ENCODE measurements at regions not wholly inside any gene's neighbourhood (a gene's known extent, or its start where the extent isn't known, plus 50 kb on each side); places are given as distances from the start of the nearest gene placed in this dataset.

- Histone ChIP-seq H3K27me3 (ENCODE audit: control insufficient read depth, insufficient read depth, low read length) (no peaks in the 10 kb centered on the region), H3K36me3 (ENCODE audit: control insufficient read depth, insufficient read depth, low read length) (no peaks in the 10 kb centered on the region), H3K9me3 (ENCODE audit: control insufficient read depth, low read depth, low read length) (no peaks in the 10 kb centered on the region), H3K4me1 (ENCODE audit: control insufficient read depth, insufficient read depth, low read length) (no peaks in the 10 kb centered on the region), H3K4me3 (ENCODE audit: low read length) (no peak overlapping the region), H3K27ac (ENCODE audit: low read length) (no peak overlapping the region)
- DNase-seq: no peak
- WGBS (ENCODE audit: insufficient coverage, low lambda C conversion rate): no CpG with 5 or more reads among the region's 2 CpGs
These were observed 931.1 kb downstream of the C6orf118 start for GRCh38 chr6:164378330-164378729.

- no peaks in the 10 kb centered on the region for H3K4me1 ChIP-seq (ENCODE audit: control insufficient read depth, insufficient read depth, low read length)
- H3K27ac ChIP-seq (ENCODE audit: low read length): no peak overlapping the region
- H3K27me3 ChIP-seq (ENCODE audit: control insufficient read depth, insufficient read depth, low read length): no peaks in the 10 kb centered on the region
- H3K9me3 ChIP-seq (ENCODE audit: control insufficient read depth, low read depth, low read length): no peaks in the 10 kb centered on the region
- DNase-seq: no peak
- 100% methylated on average over 3 of the region's 6 CpGs for WGBS (ENCODE audit: insufficient coverage, low lambda C conversion rate)
- no peaks in the 10 kb centered on the region for H3K36me3 ChIP-seq (ENCODE audit: control insufficient read depth, insufficient read depth, low read length)
- H3K4me3 ChIP-seq (ENCODE audit: low read length): no peak overlapping the region
These were observed 932.0 kb downstream of the C6orf118 start for GRCh38 chr6:164377348-164377918.

DNA sequence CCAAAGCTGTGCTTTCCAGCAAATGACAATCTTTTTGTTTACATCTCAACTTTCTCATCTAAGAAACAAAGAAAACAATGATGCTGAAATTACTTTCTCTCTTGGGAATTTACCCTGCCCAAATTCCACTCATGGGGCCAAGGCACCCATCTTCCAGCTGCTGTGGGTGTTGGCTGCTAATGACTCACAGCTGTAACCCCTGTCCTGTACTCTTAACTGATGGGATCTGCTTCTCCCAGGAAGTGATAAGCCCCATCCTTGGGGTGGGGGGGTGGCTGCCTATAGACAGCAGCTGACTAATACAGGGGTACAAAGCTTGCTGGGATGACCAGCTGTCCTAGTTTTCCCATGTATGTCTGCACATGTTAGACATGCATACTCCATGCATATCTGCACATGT lies 938.6 kb downstream of the C6orf118 start:
- H3K36me3 ChIP-seq (ENCODE audit: control insufficient read depth, insufficient read depth, low read length): no peaks in the 10 kb centered on the region
- no peak overlapping the region for H3K4me3 ChIP-seq (ENCODE audit: low read length)
- H3K27me3 ChIP-seq (ENCODE audit: control insufficient read depth, insufficient read depth, low read length): no peaks in the 10 kb centered on the region
- no peaks in the 10 kb centered on the region for H3K4me1 ChIP-seq (ENCODE audit: control insufficient read depth, insufficient read depth, low read length)
- DNase-seq: no peak
- no peaks in the 10 kb centered on the region for H3K9me3 ChIP-seq (ENCODE audit: control insufficient read depth, low read depth, low read length)
- H3K27ac ChIP-seq (ENCODE audit: low read length): no peak overlapping the region

DNA sequence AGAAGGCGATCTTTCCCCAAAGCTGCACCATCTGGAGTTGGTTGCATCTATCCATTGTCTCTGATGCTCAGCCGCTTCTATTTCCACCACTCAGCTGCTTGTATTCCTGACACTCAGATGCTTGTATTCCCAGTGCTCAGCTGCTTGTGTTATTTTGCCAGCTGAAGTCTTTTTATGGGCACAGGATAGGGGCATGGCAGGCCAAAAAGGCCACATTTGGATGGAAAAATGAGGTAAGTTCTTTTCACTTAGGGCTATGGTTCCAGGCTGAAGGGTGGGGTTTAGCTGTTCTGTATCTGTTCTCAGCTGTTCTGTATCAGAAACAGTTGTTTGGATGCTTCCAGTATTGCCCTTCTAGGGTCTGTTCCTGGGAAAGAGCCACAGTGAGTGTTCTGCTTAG lies 944.9 kb downstream of the QKI start:
- no peaks in the 10 kb centered on the region for H3K4me1 ChIP-seq (ENCODE audit: control insufficient read depth, insufficient read depth, low read length)
- no peaks in the 10 kb centered on the region for H3K36me3 ChIP-seq (ENCODE audit: control insufficient read depth, insufficient read depth, low read length)
- WGBS (ENCODE audit: insufficient coverage, low lambda C conversion rate): no CpG with 5 or more reads among the region's 2 CpGs
- H3K4me3 ChIP-seq (ENCODE audit: low read length): no peak overlapping the region
- no peak for DNase-seq
- peaks cover 6% of the 10 kb centered on the region for H3K9me3 ChIP-seq (ENCODE audit: control insufficient read depth, low read depth, low read length)
- H3K27me3 ChIP-seq (ENCODE audit: control insufficient read depth, insufficient read depth, low read length): no peaks in the 10 kb centered on the region
- no peak overlapping the region for H3K27ac ChIP-seq (ENCODE audit: low read length)

- no peak for DNase-seq
- H3K4me1 ChIP-seq (ENCODE audit: control insufficient read depth, insufficient read depth, low read length): no peaks in the 10 kb centered on the region
- no peaks in the 10 kb centered on the region for H3K27me3 ChIP-seq (ENCODE audit: control insufficient read depth, insufficient read depth, low read length)
- H3K36me3 ChIP-seq (ENCODE audit: control insufficient read depth, insufficient read depth, low read length): no peaks in the 10 kb centered on the region
- WGBS (ENCODE audit: insufficient coverage, low lambda C conversion rate): no CpG with 5 or more reads among the region's 2 CpGs
- no peak overlapping the region for H3K27ac ChIP-seq (ENCODE audit: low read length)
- H3K9me3 ChIP-seq (ENCODE audit: control insufficient read depth, low read depth, low read length): peaks cover 6% of the 10 kb centered on the region
- H3K4me3 ChIP-seq (ENCODE audit: low read length): no peak overlapping the region
These were observed 944.5 kb downstream of the QKI start for GRCh38 chr6:164359036-164359435.

DNA sequence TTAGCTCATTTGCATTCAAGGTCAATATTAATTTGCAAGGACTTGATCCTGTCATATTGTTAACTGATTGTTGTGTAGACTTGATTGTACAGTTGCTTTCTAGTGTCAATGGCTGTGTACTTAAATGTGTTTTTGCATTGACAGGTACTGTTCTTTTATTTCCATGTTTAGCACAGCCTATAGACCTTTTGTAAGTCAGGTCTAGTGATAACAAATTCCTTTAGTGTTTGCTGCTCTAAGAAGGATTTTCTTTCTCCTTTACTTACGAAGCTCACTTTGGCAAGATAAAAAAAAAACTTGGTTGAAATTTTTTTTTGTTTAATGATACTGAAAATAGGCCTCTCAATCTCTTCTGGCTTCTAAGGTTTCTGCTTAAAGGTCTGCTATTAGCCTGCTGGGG lies 942.3 kb downstream of the QKI start:
- WGBS (ENCODE audit: insufficient coverage, low lambda C conversion rate): no CpG with 5 or more reads among the region's 1 CpG
- no peak overlapping the region for H3K27ac ChIP-seq (ENCODE audit: low read length)
- no peaks in the 10 kb centered on the region for H3K27me3 ChIP-seq (ENCODE audit: control insufficient read depth, insufficient read depth, low read length)
- no peak overlapping the region for H3K4me3 ChIP-seq (ENCODE audit: low read length)
- H3K36me3 ChIP-seq (ENCODE audit: control insufficient read depth, insufficient read depth, low read length): no peaks in the 10 kb centered on the region
- peaks cover 6% of the 10 kb centered on the region for H3K9me3 ChIP-seq (ENCODE audit: control insufficient read depth, low read depth, low read length)
- no peak for DNase-seq
- H3K4me1 ChIP-seq (ENCODE audit: control insufficient read depth, insufficient read depth, low read length): no peaks in the 10 kb centered on the region

GRCh38 chr6:164347455-164347854 lies 932.9 kb downstream of the QKI start:
- no peaks in the 10 kb centered on the region for H3K27me3 ChIP-seq (ENCODE audit: control insufficient read depth, insufficient read depth, low read length)
- H3K36me3 ChIP-seq (ENCODE audit: control insufficient read depth, insufficient read depth, low read length): no peaks in the 10 kb centered on the region
- H3K27ac ChIP-seq (ENCODE audit: low read length): no peak overlapping the region
- H3K9me3 ChIP-seq (ENCODE audit: control insufficient read depth, low read depth, low read length): no peaks in the 10 kb centered on the region
- DNase-seq: no peak
- H3K4me3 ChIP-seq (ENCODE audit: low read length): no peak overlapping the region
- no CpG with 5 or more reads among the region's 2 CpGs for WGBS (ENCODE audit: insufficient coverage, low lambda C conversion rate)
- no peaks in the 10 kb centered on the region for H3K4me1 ChIP-seq (ENCODE audit: control insufficient read depth, insufficient read depth, low read length)

- no peaks in the 10 kb centered on the region for H3K36me3 ChIP-seq (ENCODE audit: control insufficient read depth, insufficient read depth, low read length)
- no peaks in the 10 kb centered on the region for H3K4me1 ChIP-seq (ENCODE audit: control insufficient read depth, insufficient read depth, low read length)
- H3K27ac ChIP-seq (ENCODE audit: low read length): no peak overlapping the region
- H3K27me3 ChIP-seq (ENCODE audit: control insufficient read depth, insufficient read depth, low read length): no peaks in the 10 kb centered on the region
- no peak overlapping the region for H3K4me3 ChIP-seq (ENCODE audit: low read length)
- DNase-seq: no peak
- no peaks in the 10 kb centered on the region for H3K9me3 ChIP-seq (ENCODE audit: control insufficient read depth, low read depth, low read length)
These were observed 932.1 kb downstream of the QKI start for GRCh38 chr6:164346631-164347030.

DNA sequence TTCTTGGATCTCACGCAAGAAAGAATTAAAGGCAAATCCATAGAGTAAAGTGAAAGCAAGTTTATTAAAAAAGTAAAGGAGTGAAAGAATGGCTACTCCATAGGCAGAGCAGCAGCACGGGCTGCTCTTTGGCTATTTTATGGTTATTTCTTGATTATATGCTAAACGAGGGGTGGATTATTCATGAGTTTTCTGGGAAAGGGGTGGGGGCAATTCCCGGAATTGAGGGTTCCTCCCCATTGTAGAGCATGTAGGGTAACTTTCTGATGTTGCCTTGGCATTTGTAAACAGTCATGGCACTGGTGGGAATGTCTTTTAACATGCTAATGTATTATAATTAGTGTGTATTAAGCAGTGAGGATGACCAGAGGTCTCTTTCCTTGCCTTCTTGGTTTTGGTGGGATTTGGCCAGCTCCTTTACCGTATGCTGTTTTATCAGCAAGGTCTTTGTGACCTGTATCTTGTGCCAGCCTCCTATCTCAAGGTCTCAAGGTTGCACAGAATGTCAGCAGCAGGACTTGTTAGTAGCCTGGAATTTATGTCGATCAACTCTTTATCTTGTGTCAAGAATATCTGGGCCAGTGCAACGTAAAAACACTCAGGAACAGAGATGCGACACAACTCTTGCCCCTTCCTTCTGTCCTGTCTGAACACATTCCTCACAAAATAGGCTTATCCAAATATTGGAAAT lies 931.4 kb downstream of the QKI start:
- DNase-seq: no peak
- 100% methylated on average over 1 of the region's 8 CpGs for WGBS (ENCODE audit: insufficient coverage, low lambda C conversion rate)
- Histone ChIP-seq H3K27ac (ENCODE audit: low read length) (no peak overlapping the region), H3K4me3 (ENCODE audit: low read length) (no peak overlapping the region), H3K36me3 (ENCODE audit: control insufficient read depth, insufficient read depth, low read length) (no peaks in the 10 kb centered on the region), H3K9me3 (ENCODE audit: control insufficient read depth, low read depth, low read length) (no peaks in the 10 kb centered on the region), H3K27me3 (ENCODE audit: control insufficient read depth, insufficient read depth, low read length) (no peaks in the 10 kb centered on the region), H3K4me1 (ENCODE audit: control insufficient read depth, insufficient read depth, low read length) (no peaks in the 10 kb centered on the region)

DNA sequence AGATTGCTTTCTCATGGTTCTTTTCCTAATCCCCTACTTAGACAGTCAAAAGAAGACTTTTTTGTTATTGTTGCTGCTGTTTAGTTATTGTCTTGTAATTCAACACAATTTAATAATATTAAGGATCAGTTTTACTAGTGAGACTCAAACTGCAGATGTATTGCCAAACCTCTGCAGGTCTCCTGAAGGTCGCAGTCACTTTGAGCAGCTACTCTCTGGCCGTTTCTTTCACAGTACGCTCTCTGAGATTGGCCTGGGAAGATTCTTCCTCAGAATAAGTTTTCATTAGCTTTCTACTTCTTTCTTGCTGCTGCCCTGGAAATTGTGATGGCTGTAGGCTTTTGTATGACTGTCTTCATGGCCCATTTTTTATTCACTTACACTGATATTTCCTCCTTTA lies 930.8 kb downstream of the QKI start:
- no peak for DNase-seq
- Histone ChIP-seq H3K9me3 (ENCODE audit: control insufficient read depth, low read depth, low read length) (no peaks in the 10 kb centered on the region), H3K4me3 (ENCODE audit: low read length) (no peak overlapping the region), H3K27me3 (ENCODE audit: control insufficient read depth, insufficient read depth, low read length) (no peaks in the 10 kb centered on the region), H3K4me1 (ENCODE audit: control insufficient read depth, insufficient read depth, low read length) (no peaks in the 10 kb centered on the region), H3K36me3 (ENCODE audit: control insufficient read depth, insufficient read depth, low read length) (no peaks in the 10 kb centered on the region), H3K27ac (ENCODE audit: low read length) (no peak overlapping the region)
- WGBS (ENCODE audit: insufficient coverage, low lambda C conversion rate): 40% methylated on average over 2 of the region's 3 CpGs

DNA sequence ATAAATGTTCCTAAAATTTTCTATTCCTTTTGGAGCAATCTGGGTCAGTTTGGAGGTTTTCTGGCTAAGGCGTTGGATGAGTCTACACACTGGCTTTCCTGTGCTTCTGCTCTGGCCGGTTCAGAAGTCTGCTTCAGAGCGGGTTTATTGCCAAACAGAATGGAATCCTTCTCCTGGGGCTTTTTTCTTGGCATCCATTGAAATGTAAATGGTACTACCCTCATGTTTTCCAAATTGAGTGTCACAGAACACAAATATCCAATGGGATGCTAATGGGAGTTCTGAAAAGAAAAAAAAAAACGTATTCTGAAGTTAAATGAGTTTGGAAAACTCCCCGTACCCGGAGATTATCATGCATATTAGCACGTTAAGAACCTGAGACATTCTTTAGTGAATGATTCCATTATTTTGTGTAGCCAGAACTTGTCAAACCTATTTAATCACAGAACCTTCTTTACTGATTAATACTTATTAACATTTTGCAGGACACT lies 930.3 kb downstream of the QKI start:
- DNase-seq: no peak
- Histone ChIP-seq H3K4me3 (ENCODE audit: low read length) (no peak overlapping the region), H3K27ac (ENCODE audit: low read length) (no peak overlapping the region), H3K9me3 (ENCODE audit: control insufficient read depth, low read depth, low read length) (no peaks in the 10 kb centered on the region), H3K36me3 (ENCODE audit: control insufficient read depth, insufficient read depth, low read length) (no peaks in the 10 kb centered on the region), H3K4me1 (ENCODE audit: control insufficient read depth, insufficient read depth, low read length) (no peaks in the 10 kb centered on the region), H3K27me3 (ENCODE audit: control insufficient read depth, insufficient read depth, low read length) (no peaks in the 10 kb centered on the region)
- 61% methylated on average over 3 of the region's 7 CpGs for WGBS (ENCODE audit: insufficient coverage, low lambda C conversion rate)
